HEK293T (cell line): ENCODE measurements at regions not wholly inside any gene's neighbourhood (a gene's known extent, or its start where the extent isn't known, plus 50 kb on each side); places are given as distances from the start of the nearest gene placed in this dataset.

ENCODE experiments used
- CTCF ChIA-PET: fragments of 350-600 bp; formaldehyde crosslinking; extraction: SDS; loops from one replicate; lab custom pipeline; 2021; ENCODE audit warnings: antibody characterized with exemption, inconsistent platforms; lab: Yijun Ruan, JAX
- POLR2A ChIA-PET: fragments of 350-600 bp; formaldehyde crosslinking; extraction: SDS; loops from one replicate; lab custom pipeline; 2020; ENCODE audit warnings: antibody characterized with exemption, inconsistent platforms; lab: Yijun Ruan, JAX
- DNase-seq: peaks from one replicate; pipeline ENCODE4 v3.0.0; 2012; ENCODE audit warnings: mixed read lengths; ENCODE audit errors: extremely low spot score
- ARNT ChIP-seq: fragments of 450-650 bp; IDR thresholded peaks from 2 replicates; pipeline ENCODE4 v1.6.1; 2017; ENCODE audit warnings: mild to moderate bottlenecking
- BHLHE40 ChIP-seq: fragments of 450-650 bp; IDR thresholded peaks from 2 replicates; pipeline ENCODE4 v1.6.1; 2016; ENCODE audit warnings: mild to moderate bottlenecking, moderate library complexity, borderline replicate concordance
- CTBP1 ChIP-seq: fragments of 450-650 bp; IDR thresholded peaks from 2 replicates; pipeline ENCODE4 v1.6.1; 2016; ENCODE audit warnings: borderline replicate concordance
- ELF4 ChIP-seq: fragments of 450-650 bp; IDR thresholded peaks from 2 replicates; pipeline ENCODE4 v1.6.1; 2017; ENCODE audit warnings: antibody characterized with exemption
- FOXA1 ChIP-seq: fragments of 450-650 bp; IDR thresholded peaks from 2 replicates; pipeline ENCODE4 v1.6.1; 2016; ENCODE audit warnings: mild to moderate bottlenecking
- FOXK2 ChIP-seq: fragments of 450-650 bp; IDR thresholded peaks from 2 replicates; pipeline ENCODE4 v1.6.1; 2016; ENCODE audit warnings: mild to moderate bottlenecking
- FOXM1 ChIP-seq: fragments of 450-650 bp; IDR thresholded peaks from 2 replicates; pipeline ENCODE4 v1.6.1; 2017; ENCODE audit warnings: mild to moderate bottlenecking, borderline replicate concordance
- HDGF ChIP-seq: fragments of 450-650 bp; IDR thresholded peaks from 2 replicates; pipeline ENCODE4 v1.6.1; 2017; ENCODE audit warnings: antibody characterized with exemption, borderline replicate concordance
- L3MBTL2 ChIP-seq: fragments of 450-650 bp; conservative IDR thresholded peaks from 2 replicates; pipeline ENCODE4 v1.6.1; 2016; ENCODE audit warnings: mild to moderate bottlenecking
- LEF1 ChIP-seq: fragments of 450-650 bp; IDR thresholded peaks from 2 replicates; pipeline ENCODE4 v1.6.1; 2017; ENCODE audit warnings: mild to moderate bottlenecking, borderline replicate concordance
- NFRKB ChIP-seq: fragments of 450-650 bp; IDR thresholded peaks from 2 replicates; pipeline ENCODE4 v1.6.1; 2016; ENCODE audit warnings: mild to moderate bottlenecking, moderate library complexity
- PKNOX1 ChIP-seq: fragments of 450-650 bp; IDR thresholded peaks from 2 replicates; pipeline ENCODE4 v1.6.1; 2016
- SP1 ChIP-seq: fragments of 450-650 bp; IDR thresholded peaks from 2 replicates; pipeline ENCODE4 v1.6.1; 2017
- SUZ12 ChIP-seq: fragments of 450-650 bp; IDR thresholded peaks from 2 replicates; pipeline ENCODE4 v1.6.1; 2016; ENCODE audit warnings: mild to moderate bottlenecking
- TARDBP ChIP-seq: fragments of 450-650 bp; IDR thresholded peaks from 2 replicates; pipeline ENCODE4 v1.6.1; 2016
- ZNF384 ChIP-seq: fragments of 450-650 bp; IDR thresholded peaks from 2 replicates; pipeline ENCODE4 v1.6.1; 2016

DNA sequence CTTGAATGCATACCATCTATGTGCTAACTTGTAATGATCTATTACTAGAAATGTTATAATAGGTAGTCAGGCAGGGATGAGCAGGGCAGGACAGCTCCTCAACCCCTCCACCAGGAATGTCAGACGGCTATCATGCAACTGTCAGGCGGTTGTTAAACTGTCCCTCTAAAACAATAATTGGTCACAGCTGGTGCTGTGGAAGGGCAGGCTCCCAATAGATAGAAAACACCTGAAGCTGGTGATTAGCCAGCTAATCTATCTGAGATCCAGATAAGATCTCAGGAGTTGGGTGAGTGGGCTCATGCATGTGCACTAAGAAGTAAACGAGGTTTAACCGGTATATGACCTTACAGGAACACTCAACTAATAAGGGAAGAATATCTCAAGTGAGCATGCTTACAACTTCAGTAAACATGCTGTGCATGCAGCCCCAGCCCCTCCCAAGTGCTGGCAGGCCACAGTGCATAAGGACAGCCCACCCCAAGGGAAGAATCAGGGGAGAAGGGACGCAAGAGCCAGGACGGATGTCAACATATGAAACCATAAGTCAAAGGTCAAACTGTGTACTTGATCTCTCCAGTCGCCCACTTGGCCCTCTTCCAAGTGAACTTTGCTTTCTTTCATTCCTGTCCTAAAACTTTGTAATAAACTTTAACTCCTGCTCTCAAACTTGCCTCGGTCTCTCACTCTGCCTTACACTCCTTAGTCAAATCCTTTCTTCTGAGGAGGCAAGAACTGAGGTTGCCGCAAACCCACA is 566.2 kb upstream of the NRSN1 start:
- POLR2A ChIA-PET = no interaction called here
- TF ChIP-seq FOXA1 = no peak
- TF ChIP-seq ELF4 = no peak
- no peak for TF ChIP-seq HDGF
- no peak for TF ChIP-seq PKNOX1
- no peak for TF ChIP-seq NFRKB
- no peak for TF ChIP-seq SP1
- no peak for TF ChIP-seq FOXK2
- no peak for DNase-seq
- CTCF ChIA-PET = no interaction called here

GRCh38 chr6:23561732-23562131 is 564.3 kb upstream of the NRSN1 start:
- no peak for DNase-seq
- CTCF ChIA-PET = no interaction called here
- TF ChIP-seq ARNT (no peak), SUZ12 (no peak), HDGF (no peak), FOXA1 (no peak), CTBP1 (no peak), L3MBTL2 (no peak), LEF1 (no peak), ELF4 (no peak), FOXK2 (no peak), PKNOX1 (no peak), SP1 (no peak), FOXM1 (no peak), BHLHE40 (no peak), ZNF384 (no peak), NFRKB (no peak), TARDBP (no peak)
- POLR2A ChIA-PET = no interaction called here

DNA sequence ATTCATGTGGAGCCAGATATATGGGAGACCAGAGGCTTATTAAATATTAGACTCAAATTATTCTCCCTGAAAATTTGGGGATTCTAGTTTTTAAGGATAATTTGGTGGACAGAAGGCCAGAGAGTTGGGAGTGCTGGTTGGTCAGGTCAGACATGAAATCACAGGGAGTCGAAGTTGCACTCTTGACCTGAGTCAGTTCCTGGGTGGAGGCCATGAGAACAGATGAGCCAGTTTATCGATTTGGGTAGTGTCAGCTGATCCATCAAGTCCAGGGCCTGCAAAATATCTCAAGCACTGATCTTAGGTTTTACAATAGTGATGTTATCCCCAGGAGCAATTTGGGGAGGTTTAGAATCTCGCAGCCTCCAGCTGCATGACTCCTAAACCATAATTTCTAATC is 563.5 kb upstream of the NRSN1 start:
- CTCF ChIA-PET = no interaction called here
- POLR2A ChIA-PET = no interaction called here
- DNase-seq = no peak
- TF ChIP-seq SP1 (no peak), NFRKB (no peak), CTBP1 (no peak), ELF4 (no peak), ARNT (no peak), SUZ12 (no peak), PKNOX1 (no peak), FOXM1 (no peak), FOXK2 (no peak)

DNA sequence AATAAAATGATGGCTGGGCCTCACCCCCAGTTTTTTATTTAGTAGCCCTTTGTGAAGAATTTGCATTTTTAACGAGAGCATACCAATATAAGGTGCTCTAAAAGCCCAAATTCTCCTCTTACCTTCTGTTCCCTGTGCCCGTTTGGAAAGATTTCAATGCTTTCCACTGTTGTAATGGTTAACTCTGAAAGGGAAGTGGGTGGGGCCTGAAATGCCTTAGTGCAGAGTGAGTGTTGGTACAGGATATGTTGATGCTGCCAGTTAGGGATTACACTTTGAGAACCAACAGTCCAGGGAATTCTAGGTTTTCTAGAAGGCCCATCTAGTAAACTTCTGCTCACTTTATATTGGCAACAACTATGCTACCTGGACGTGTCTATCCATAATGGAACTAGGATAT is 562.7 kb upstream of the NRSN1 start:
- CTCF ChIA-PET = no interaction called here
- DNase-seq = no peak
- POLR2A ChIA-PET = no interaction called here
- no peak for TF ChIP-seq HDGF
- no peak for TF ChIP-seq ELF4
- no peak for TF ChIP-seq ARNT
- TF ChIP-seq SP1 = no peak

- no peak for DNase-seq
- ChIA-PET POLR2A (no interaction called here), CTCF (no interaction called here)
- TF ChIP-seq HDGF (no peak), FOXM1 (no peak), NFRKB (no peak), SUZ12 (no peak), FOXA1 (no peak), TARDBP (no peak), ELF4 (no peak), LEF1 (no peak)
Measured at GRCh38 chr6:23566418-23566817, 559.6 kb upstream of the NRSN1 start.

DNA sequence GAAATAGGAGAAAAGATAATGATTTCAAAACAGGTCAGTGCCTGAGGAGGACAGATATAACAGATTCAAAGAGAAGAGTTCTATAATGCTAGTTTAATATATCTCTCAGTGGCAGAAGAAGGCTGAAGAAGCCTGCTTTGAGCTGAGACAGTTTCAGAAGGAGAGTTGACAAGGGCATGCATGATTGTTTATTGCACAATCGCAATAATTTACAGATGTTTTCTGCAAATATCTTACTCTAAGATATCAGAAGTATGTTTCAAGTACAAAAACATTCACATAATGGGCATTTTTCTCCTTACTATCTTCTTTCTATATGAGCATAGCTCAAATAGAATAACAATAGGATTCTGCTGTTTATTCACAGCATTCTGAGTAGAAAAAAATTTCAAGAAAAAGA is 557.7 kb upstream of the NRSN1 start:
- POLR2A ChIA-PET = no interaction called here
- CTCF ChIA-PET = no interaction called here
- DNase-seq = no peak
- no peak for TF ChIP-seq HDGF
- no peak for TF ChIP-seq CTBP1
- TF ChIP-seq SUZ12 = no peak
- TF ChIP-seq L3MBTL2 = no peak
- no peak for TF ChIP-seq BHLHE40
- no peak for TF ChIP-seq FOXM1
- no peak for TF ChIP-seq ARNT
- TF ChIP-seq LEF1 = no peak
- TF ChIP-seq SP1 = no peak
- TF ChIP-seq ZNF384 = no peak
- no peak for TF ChIP-seq TARDBP
- no peak for TF ChIP-seq ELF4
- no peak for TF ChIP-seq NFRKB
- no peak for TF ChIP-seq FOXK2
- TF ChIP-seq FOXA1 = no peak
- TF ChIP-seq PKNOX1 = no peak
